ENCODE measurements at regions not wholly inside any gene's neighbourhood (a gene's known extent, or its start where the extent isn't known, plus 50 kb on each side); places are given as distances from the start of the nearest gene placed in this dataset.

GRCh38 chr4:65089666-65090065 is 580.6 kb downstream of the EPHA5 start:
- Histone ChIP-seq H3K27ac (ENCODE audit: low read length in 2 of 2) (no peak overlapping the region), H3K4me1 (ENCODE audit: control insufficient read depth in 2 of 2, insufficient read depth in 2 of 2, low read length in 2 of 2) (no peaks in the 10 kb centered on the region), H3K9ac (ENCODE audit: low read length) (no peak overlapping the region), H4K20me1 (ENCODE audit: control insufficient read depth, insufficient read depth, low read length, poor library complexity, severe bottlenecking) (no peaks in the 10 kb centered on the region), H2AFZ (ENCODE audit: insufficient read depth, low read depth, low read length, poor library complexity, severe bottlenecking) (no peak overlapping the region), H3K79me2 (ENCODE audit: control insufficient read depth, insufficient read depth, low read length) (no peaks in the 10 kb centered on the region), H3K9me3 (ENCODE audit: control extremely low read depth in 1 of 3, control insufficient read depth in 2 of 3, insufficient read depth in 1 of 3, low read length in 2 of 3) (no peaks in the 10 kb centered on the region), H3K4me2 (replicated peaks; ENCODE audit: low read depth, low read length, poor library complexity, severe bottlenecking) (no peak overlapping the region), H3K36me3 (replicated peaks in 1 of 2; ENCODE audit: control extremely low read depth in 1 of 2, control insufficient read depth in 1 of 2, extremely low read depth in 1 of 2, insufficient read depth in 2 of 2, low read length in 1 of 2) (no peaks in the 10 kb centered on the region), H3K27me3 (replicated peaks in 1 of 4; ENCODE audit: control extremely low read depth in 1 of 4, control insufficient read depth in 3 of 4, insufficient read depth in 4 of 4, low read length in 3 of 4) (no peaks in the 10 kb centered on the region), H3K4me3 (ENCODE audit: control extremely low read depth in 1 of 5, extremely low read depth in 1 of 5, insufficient read depth in 1 of 5, low read depth in 2 of 5, low read length in 4 of 5) (no peak overlapping the region)
- Mint-ChIP-seq H3K27ac (no peak overlapping the region), H3K4me3 (no peak overlapping the region), H3K27me3 (no peaks in the 10 kb centered on the region), H3K4me1 (no peaks in the 10 kb centered on the region), H3K9me3 (ENCODE audit: insufficient read depth) (peaks cover 6% of the 10 kb centered on the region)
- intact Hi-C loops (cut with micrococcal nuclease): no loop called here
- no peak for ATAC-seq (ENCODE audit: low read depth)
- TF ChIP-seq CTCF (IDR thresholded peaks at IDR 0.05): no peak
- no peak for TF ChIP-seq EZH2 (IDR thresholded peaks at IDR 0.05; ENCODE audit: borderline replicate concordance, insufficient read depth, low read depth, low read length, poor library complexity, severe bottlenecking)
- ChIA-PET POLR2A (no interaction called here), CTCF (no interaction called here)
- DNase-seq: no peak

DNA sequence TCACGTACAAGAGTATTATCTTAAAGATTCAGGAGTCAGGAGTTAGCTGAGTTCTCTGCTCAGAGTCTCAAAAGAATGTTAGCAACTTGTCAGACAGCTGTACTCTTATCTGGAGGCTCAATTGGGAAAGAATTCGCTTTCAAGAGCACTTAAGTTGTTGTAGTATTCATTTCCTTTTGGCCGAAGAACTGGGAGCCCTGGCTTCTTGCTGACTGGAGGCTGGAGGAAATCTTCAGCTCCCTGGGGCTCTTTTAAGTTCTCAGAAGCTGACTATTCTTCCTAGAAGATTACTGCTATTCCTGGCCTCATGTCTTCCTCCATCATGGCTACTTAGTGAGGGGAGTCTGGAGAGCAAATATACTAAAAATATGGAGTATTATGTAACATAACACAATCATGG is 587.2 kb downstream of the EPHA5 start:
- ChIA-PET POLR2A (no interaction called here), CTCF (no interaction called here)
- H3K4me1 ChIP-seq (ENCODE audit: control insufficient read depth in 2 of 2, insufficient read depth in 2 of 2, low read length in 2 of 2): no peaks in the 10 kb centered on the region
- TF ChIP-seq CTCF (IDR thresholded peaks at IDR 0.05) (no peak), EZH2 (IDR thresholded peaks at IDR 0.05; ENCODE audit: borderline replicate concordance, insufficient read depth, low read depth, low read length, poor library complexity, severe bottlenecking) (no peak)
- H3K27ac Mint-ChIP-seq: no peak overlapping the region
- no peaks in the 10 kb centered on the region for H3K4me1 Mint-ChIP-seq
- no peaks in the 10 kb centered on the region for H3K36me3 ChIP-seq (replicated peaks in 1 of 2; ENCODE audit: control extremely low read depth in 1 of 2, control insufficient read depth in 1 of 2, extremely low read depth in 1 of 2, insufficient read depth in 2 of 2, low read length in 1 of 2)
- H3K9me3 Mint-ChIP-seq (ENCODE audit: insufficient read depth): peaks cover 6% of the 10 kb centered on the region
- WGBS (ENCODE audit: insufficient coverage): 93% methylated on average over 2 of the region's 3 CpGs
- peaks cover 0 to 6% (median 0%) of the 10 kb centered on the region in 3 donors for H3K9me3 ChIP-seq (ENCODE audit: control extremely low read depth in 1 of 3, control insufficient read depth in 2 of 3, insufficient read depth in 1 of 3, low read length in 2 of 3)
- intact Hi-C loops (cut with micrococcal nuclease): no loop called here
- H3K4me3 ChIP-seq (ENCODE audit: control extremely low read depth in 1 of 5, extremely low read depth in 1 of 5, insufficient read depth in 1 of 5, low read depth in 2 of 5, low read length in 4 of 5): no peak overlapping the region
- H3K4me3 Mint-ChIP-seq: no peak overlapping the region
- H3K9ac ChIP-seq (ENCODE audit: low read length): no peak overlapping the region
- H3K27ac ChIP-seq (ENCODE audit: low read length in 2 of 2): no peak overlapping the region
- no peaks in the 10 kb centered on the region for H3K79me2 ChIP-seq (ENCODE audit: control insufficient read depth, insufficient read depth, low read length)
- DNase-seq (no peak), ATAC-seq (ENCODE audit: low read depth) (no peak)
- no peak overlapping the region for H3K4me2 ChIP-seq (replicated peaks; ENCODE audit: low read depth, low read length, poor library complexity, severe bottlenecking)
- H3K27me3 Mint-ChIP-seq: no peaks in the 10 kb centered on the region
- no peaks in the 10 kb centered on the region for H3K27me3 ChIP-seq (replicated peaks in 1 of 4; ENCODE audit: control extremely low read depth in 1 of 4, control insufficient read depth in 3 of 4, insufficient read depth in 4 of 4, low read length in 3 of 4)
- no peaks in the 10 kb centered on the region for H4K20me1 ChIP-seq (ENCODE audit: control insufficient read depth, insufficient read depth, low read length, poor library complexity, severe bottlenecking)
- H2AFZ ChIP-seq (ENCODE audit: insufficient read depth, low read depth, low read length, poor library complexity, severe bottlenecking): no peak overlapping the region

Data from B cell (primary cell).